ENCODE measurements at regions not wholly inside any gene's neighbourhood (a gene's known extent, or its start where the extent isn't known, plus 50 kb on each side); places are given as distances from the start of the nearest gene placed in this dataset.
"Not testable (repeated sequence)": the region's sequence is repeated elsewhere in the genome, so short reads cannot be mapped to it uniquely, and the experiment has no call there.

GRCh38 chr5:86439593-86440110, 178.1 kb upstream of the COX7C start:
- H3K9me3 ChIP-seq (ENCODE audit: control insufficient read depth, insufficient read depth, low read length): no peaks in the 10 kb centered on the region

GRCh38 chr5:86442036-86442745, 175.6 kb upstream of the COX7C start:
- Histone ChIP-seq H3K4me3 (ENCODE audit: low read depth, low read length) (no peak overlapping the region), H3K27me3 (ENCODE audit: control insufficient read depth, insufficient read depth, low read length) (no peaks in the 10 kb centered on the region), H3K4me1 (ENCODE audit: control insufficient read depth, insufficient read depth, low read length) (no peaks in the 10 kb centered on the region), H3K27ac (ENCODE audit: low read depth, low read length) (no peak overlapping the region), H3K9me3 (ENCODE audit: control insufficient read depth, insufficient read depth, low read length) (no peaks in the 10 kb centered on the region), H3K9ac (ENCODE audit: low read depth, low read length) (no peak overlapping the region), H3K36me3 (ENCODE audit: control insufficient read depth, insufficient read depth, low read length) (no peaks in the 10 kb centered on the region)

More at GRCh38 chr5:86439593-86440110, 178.1 kb upstream of the COX7C start:
- H3K4me1 ChIP-seq (ENCODE audit: control insufficient read depth, insufficient read depth, low read length): no peaks in the 10 kb centered on the region
- H3K36me3 ChIP-seq (ENCODE audit: control insufficient read depth, insufficient read depth, low read length): no peaks in the 10 kb centered on the region
- H3K27ac ChIP-seq (ENCODE audit: low read depth, low read length): no peak overlapping the region
- H3K27me3 ChIP-seq (ENCODE audit: control insufficient read depth, insufficient read depth, low read length): no peaks in the 10 kb centered on the region
- H3K4me3 ChIP-seq (ENCODE audit: low read depth, low read length): no peak overlapping the region
- no peak overlapping the region for H3K9ac ChIP-seq (ENCODE audit: low read depth, low read length)

- no peak overlapping the region for H3K4me3 ChIP-seq (ENCODE audit: low read depth, low read length)
- no peak overlapping the region for H3K27ac ChIP-seq (ENCODE audit: low read depth, low read length)
- H3K9ac ChIP-seq (ENCODE audit: low read depth, low read length): no peak overlapping the region
- no peaks in the 10 kb centered on the region for H3K4me1 ChIP-seq (ENCODE audit: control insufficient read depth, insufficient read depth, low read length)
- no peaks in the 10 kb centered on the region for H3K36me3 ChIP-seq (ENCODE audit: control insufficient read depth, insufficient read depth, low read length)
- H3K27me3 ChIP-seq (ENCODE audit: control insufficient read depth, insufficient read depth, low read length): no peaks in the 10 kb centered on the region
- H3K9me3 ChIP-seq (ENCODE audit: control insufficient read depth, insufficient read depth, low read length): no peaks in the 10 kb centered on the region
Observed at GRCh38 chr5:86447362-86447761, 170.4 kb upstream of the COX7C start.

GRCh38 chr5:86452251-86452650, 165.5 kb upstream of the COX7C start:
- Histone ChIP-seq H3K4me3 (ENCODE audit: low read depth, low read length) (no peak overlapping the region), H3K9ac (ENCODE audit: low read depth, low read length) (no peak overlapping the region), H3K4me1 (ENCODE audit: control insufficient read depth, insufficient read depth, low read length) (no peaks in the 10 kb centered on the region), H3K27me3 (ENCODE audit: control insufficient read depth, insufficient read depth, low read length) (no peaks in the 10 kb centered on the region), H3K27ac (ENCODE audit: low read depth, low read length) (no peak overlapping the region), H3K9me3 (ENCODE audit: control insufficient read depth, insufficient read depth, low read length) (no peaks in the 10 kb centered on the region), H3K36me3 (ENCODE audit: control insufficient read depth, insufficient read depth, low read length) (no peaks in the 10 kb centered on the region)

GRCh38 chr5:86460519-86460918, 157.2 kb upstream of the COX7C start:
- no peaks in the 10 kb centered on the region for H3K36me3 ChIP-seq (ENCODE audit: control insufficient read depth, insufficient read depth, low read length)
- peaks cover 14% of the 10 kb centered on the region for H3K9me3 ChIP-seq (ENCODE audit: control insufficient read depth, insufficient read depth, low read length)
- no peaks in the 10 kb centered on the region for H3K27me3 ChIP-seq (ENCODE audit: control insufficient read depth, insufficient read depth, low read length)
- no peak overlapping the region for H3K27ac ChIP-seq (ENCODE audit: low read depth, low read length)
- H3K4me1 ChIP-seq (ENCODE audit: control insufficient read depth, insufficient read depth, low read length): no peaks in the 10 kb centered on the region
- H3K4me3 ChIP-seq (ENCODE audit: low read depth, low read length): no peak overlapping the region
- no peak overlapping the region for H3K9ac ChIP-seq (ENCODE audit: low read depth, low read length)

GRCh38 chr5:86461169-86461956, 156.4 kb upstream of the COX7C start:
- H3K9me3 ChIP-seq (ENCODE audit: control insufficient read depth, insufficient read depth, low read length): peaks cover 20% of the 10 kb centered on the region
- no peak overlapping the region for H3K4me3 ChIP-seq (ENCODE audit: low read depth, low read length)
- no peaks in the 10 kb centered on the region for H3K4me1 ChIP-seq (ENCODE audit: control insufficient read depth, insufficient read depth, low read length)
- no peaks in the 10 kb centered on the region for H3K36me3 ChIP-seq (ENCODE audit: control insufficient read depth, insufficient read depth, low read length)
- no peaks in the 10 kb centered on the region for H3K27me3 ChIP-seq (ENCODE audit: control insufficient read depth, insufficient read depth, low read length)
- no peak overlapping the region for H3K27ac ChIP-seq (ENCODE audit: low read depth, low read length)
- no peak overlapping the region for H3K9ac ChIP-seq (ENCODE audit: low read depth, low read length)

- H3K9ac ChIP-seq (ENCODE audit: low read depth, low read length): no peak overlapping the region
- H3K4me1 ChIP-seq (ENCODE audit: control insufficient read depth, insufficient read depth, low read length): no peaks in the 10 kb centered on the region
- H3K9me3 ChIP-seq (ENCODE audit: control insufficient read depth, insufficient read depth, low read length): peaks cover 20% of the 10 kb centered on the region
- no peaks in the 10 kb centered on the region for H3K36me3 ChIP-seq (ENCODE audit: control insufficient read depth, insufficient read depth, low read length)
- no peak overlapping the region for H3K4me3 ChIP-seq (ENCODE audit: low read depth, low read length)
- H3K27ac ChIP-seq (ENCODE audit: low read depth, low read length): no peak overlapping the region
- H3K27me3 ChIP-seq (ENCODE audit: control insufficient read depth, insufficient read depth, low read length): no peaks in the 10 kb centered on the region
Observed at GRCh38 chr5:86463339-86463738, 154.4 kb upstream of the COX7C start.

- Histone ChIP-seq H3K27me3 (ENCODE audit: control insufficient read depth, insufficient read depth, low read length) (no peaks in the 10 kb centered on the region), H3K9me3 (ENCODE audit: control insufficient read depth, insufficient read depth, low read length) (peaks cover 20% of the 10 kb centered on the region), H3K4me3 (ENCODE audit: low read depth, low read length) (no peak overlapping the region), H3K4me1 (ENCODE audit: control insufficient read depth, insufficient read depth, low read length) (no peaks in the 10 kb centered on the region), H3K9ac (ENCODE audit: low read depth, low read length) (no peak overlapping the region), H3K27ac (ENCODE audit: low read depth, low read length) (no peak overlapping the region), H3K36me3 (ENCODE audit: control insufficient read depth, insufficient read depth, low read length) (no peaks in the 10 kb centered on the region)
Observed at GRCh38 chr5:86465052-86465838, 152.5 kb upstream of the COX7C start.

- not testable (repeated sequence) for H3K27me3 ChIP-seq (ENCODE audit: control insufficient read depth, insufficient read depth, low read length); H3K4me1 ChIP-seq (ENCODE audit: control insufficient read depth, insufficient read depth, low read length); H3K4me3 ChIP-seq (ENCODE audit: low read depth, low read length); H3K36me3 ChIP-seq (ENCODE audit: control insufficient read depth, insufficient read depth, low read length); H3K27ac ChIP-seq (ENCODE audit: low read depth, low read length); H3K9ac ChIP-seq (ENCODE audit: low read depth, low read length)
- H3K9me3 ChIP-seq (ENCODE audit: control insufficient read depth, insufficient read depth, low read length): peaks cover 20% of the 10 kb centered on the region
Observed at GRCh38 chr5:86466721-86467120, 151.0 kb upstream of the COX7C start.

GRCh38 chr5:86482008-86482407, 135.7 kb upstream of the COX7C start:
- H3K27me3 ChIP-seq (ENCODE audit: control insufficient read depth, insufficient read depth, low read length): no peaks in the 10 kb centered on the region
- H3K36me3 ChIP-seq (ENCODE audit: control insufficient read depth, insufficient read depth, low read length): no peaks in the 10 kb centered on the region
- H3K4me3 ChIP-seq (ENCODE audit: low read depth, low read length): no peak overlapping the region
- H3K4me1 ChIP-seq (ENCODE audit: control insufficient read depth, insufficient read depth, low read length): no peaks in the 10 kb centered on the region
- no peaks in the 10 kb centered on the region for H3K9me3 ChIP-seq (ENCODE audit: control insufficient read depth, insufficient read depth, low read length)
- no peak overlapping the region for H3K9ac ChIP-seq (ENCODE audit: low read depth, low read length)
- no peak overlapping the region for H3K27ac ChIP-seq (ENCODE audit: low read depth, low read length)

All from HUES48 (cell line).